Pulmonary artery endothelial cell (primary cell): ENCODE measurements at regions not wholly inside any gene's neighbourhood (a gene's known extent, or its start where the extent isn't known, plus 50 kb on each side); places are given as distances from the start of the nearest gene placed in this dataset.

Experiments
- DNase-seq: peaks from one replicate; pipeline ENCODE4 v3.0.0-alpha.2; 2011; ENCODE audit warnings: low read depth, low spot score

DNA sequence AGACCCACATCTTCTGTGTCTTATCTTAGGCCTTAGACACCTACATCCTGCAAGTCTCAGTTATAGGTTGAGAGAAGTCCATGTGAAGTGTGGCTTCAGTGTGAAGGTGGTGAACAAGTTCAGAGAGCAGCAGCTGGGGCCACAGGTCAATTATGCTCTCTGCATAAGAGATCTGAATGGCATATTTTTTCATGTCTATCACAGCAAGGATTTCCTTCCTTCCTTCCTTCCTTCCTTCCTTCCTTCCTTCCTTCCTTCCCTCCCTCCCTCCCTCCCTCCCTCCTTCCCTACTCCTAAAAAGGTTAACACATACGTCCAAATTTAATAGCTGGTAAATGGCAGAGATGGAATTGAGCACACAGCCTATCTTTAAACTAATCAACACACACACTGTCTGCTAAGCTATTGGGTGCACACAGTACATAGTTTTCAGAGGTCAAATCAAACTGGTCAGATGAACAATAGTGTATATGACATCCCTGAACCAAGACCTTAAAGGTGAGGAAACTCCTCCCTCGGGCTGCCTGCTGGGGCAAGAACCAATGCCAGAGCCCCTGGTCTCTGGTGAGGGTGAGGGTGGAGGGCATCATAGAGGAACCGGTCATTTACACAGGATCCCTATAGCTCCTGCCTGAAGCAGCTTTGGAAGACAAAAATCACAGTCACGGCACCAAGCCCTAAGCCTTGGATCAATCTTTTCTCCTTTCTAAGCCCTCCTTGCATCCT, 240.9 kb downstream of the ICOS start:
- DNase-seq, result no peak

DNA sequence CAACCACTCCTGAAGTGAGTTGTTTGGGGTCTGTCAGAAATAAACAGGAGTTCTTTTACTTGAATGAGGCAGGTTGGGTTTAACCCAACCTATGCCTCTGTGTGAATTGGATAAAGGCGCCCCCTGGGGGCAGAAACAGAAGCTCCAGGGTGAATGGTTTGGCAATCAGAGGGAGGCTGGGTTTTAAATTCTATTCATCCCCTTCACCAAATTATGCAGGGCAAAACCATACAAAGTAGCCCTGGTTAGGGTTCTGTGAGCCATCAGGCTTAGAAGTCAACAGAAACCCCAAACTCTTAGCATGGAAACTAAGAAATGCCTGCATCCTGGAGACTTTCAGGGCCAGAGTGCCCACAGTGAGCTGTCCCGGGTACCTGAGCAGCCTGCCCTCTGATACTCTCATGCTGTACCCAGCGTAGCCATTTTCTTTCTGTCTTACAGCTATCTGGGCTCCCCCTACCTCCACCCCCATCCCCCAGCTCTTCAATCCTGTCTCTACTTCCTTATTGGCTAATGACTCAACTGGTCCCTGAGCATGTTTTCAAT, 241.5 kb downstream of the ICOS start:
- DNase-seq, result no peak

GRCh38 chr2:204180649-204181048, 244.1 kb downstream of the ICOS start:
- no peak for DNase-seq

DNA sequence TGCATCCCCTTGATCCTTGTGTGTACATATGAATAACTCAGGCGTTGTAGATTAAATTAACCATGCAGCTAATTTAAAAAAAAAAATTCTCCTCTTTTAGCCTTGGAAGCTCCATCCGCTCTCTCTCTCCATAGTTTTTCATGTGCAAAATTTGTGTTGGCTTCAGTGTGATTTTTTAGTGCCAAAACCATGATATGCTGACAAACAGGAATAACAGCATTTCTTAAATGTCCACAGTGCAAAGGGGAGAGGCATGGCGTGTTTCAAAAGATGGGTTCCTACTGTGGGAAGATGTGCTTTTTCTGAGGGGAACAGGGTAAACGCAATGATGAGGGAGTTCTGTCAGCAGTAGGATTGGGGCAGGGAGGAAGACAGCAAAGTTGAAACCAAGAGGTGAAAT, 247.0 kb downstream of the ICOS start:
- no peak for DNase-seq

DNA sequence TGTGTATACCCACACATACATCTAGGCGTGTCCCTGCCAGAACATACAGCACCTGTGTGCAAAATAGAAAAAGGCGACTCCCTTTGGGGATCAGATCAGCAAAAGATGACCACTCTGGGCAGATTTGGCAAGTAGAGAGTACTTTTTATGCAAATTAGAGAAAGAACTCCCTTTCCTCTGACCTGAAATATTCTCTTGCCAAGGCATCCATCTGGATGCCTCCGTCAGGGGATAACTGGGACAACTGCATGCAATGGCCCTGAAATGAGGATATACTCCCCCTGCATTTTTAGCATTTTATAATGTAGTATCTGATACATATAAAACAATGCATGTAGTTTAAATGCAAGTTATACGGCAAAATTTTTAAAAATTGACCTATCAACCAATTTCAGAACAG, 247.7 kb downstream of the ICOS start:
- DNase-seq, result no peak

DNA sequence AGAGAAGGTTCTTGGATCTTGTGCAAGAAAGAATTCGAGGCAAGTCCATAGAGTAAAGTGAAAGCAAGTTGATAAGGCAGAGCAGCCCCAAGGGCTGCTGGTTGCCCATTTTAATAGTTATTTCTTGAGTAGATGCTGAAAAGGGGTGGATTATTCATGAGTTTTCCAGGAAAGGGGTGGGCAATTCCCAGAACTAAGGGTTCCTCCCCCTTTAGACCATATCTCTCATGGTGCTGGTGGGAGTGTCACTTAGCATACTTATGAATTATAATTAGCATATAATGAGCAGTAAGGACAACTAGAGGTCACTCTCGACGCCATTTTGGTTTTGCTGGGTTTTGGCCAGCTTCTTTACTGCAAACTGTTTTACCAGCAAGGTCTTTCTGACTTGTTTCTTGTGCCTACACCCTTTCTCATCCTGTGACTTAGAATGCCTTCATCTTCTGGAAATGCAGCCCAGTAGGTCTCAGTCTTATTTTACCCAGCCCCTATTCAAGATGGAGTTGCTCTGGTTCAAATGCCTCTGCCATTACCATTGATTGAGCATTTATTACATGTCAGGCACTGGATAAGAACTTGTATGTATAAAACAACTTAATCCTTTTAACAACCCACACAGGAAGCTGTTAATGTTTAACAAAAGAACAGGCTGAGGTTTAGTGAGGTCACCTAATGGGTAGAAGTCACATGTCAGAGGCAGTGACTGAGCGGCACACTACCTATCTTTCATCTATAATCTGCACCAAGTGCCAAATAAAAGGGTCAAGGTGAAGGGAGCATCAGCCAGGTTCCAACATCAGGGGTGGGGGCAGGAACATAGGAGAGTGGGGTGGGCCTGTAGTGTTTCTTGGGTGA, 250.9 kb downstream of the ICOS start:
- DNase-seq, result no peak

DNA sequence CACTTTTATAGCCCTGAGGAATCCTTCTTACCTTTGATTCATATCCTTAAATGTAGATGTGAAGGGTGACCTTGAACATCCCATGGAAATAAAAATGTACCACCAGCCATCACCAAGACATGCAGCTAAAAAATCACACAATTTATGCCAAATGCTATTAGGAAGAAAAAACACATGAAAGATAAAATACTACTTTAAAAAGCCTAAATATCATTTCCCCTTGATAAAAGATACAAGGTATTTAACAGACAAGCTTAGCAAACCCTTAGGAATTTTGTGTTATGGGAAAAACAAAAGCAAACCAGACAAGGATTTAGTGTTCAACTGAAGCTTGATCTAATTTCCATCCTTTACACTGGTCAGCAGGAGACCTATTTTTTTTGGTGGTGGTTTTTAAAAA, 255.0 kb downstream of the ICOS start:
- DNase-seq, result no peak

GRCh38 chr2:204195498-204195897, 258.9 kb downstream of the ICOS start:
- DNase-seq, result no peak

DNA sequence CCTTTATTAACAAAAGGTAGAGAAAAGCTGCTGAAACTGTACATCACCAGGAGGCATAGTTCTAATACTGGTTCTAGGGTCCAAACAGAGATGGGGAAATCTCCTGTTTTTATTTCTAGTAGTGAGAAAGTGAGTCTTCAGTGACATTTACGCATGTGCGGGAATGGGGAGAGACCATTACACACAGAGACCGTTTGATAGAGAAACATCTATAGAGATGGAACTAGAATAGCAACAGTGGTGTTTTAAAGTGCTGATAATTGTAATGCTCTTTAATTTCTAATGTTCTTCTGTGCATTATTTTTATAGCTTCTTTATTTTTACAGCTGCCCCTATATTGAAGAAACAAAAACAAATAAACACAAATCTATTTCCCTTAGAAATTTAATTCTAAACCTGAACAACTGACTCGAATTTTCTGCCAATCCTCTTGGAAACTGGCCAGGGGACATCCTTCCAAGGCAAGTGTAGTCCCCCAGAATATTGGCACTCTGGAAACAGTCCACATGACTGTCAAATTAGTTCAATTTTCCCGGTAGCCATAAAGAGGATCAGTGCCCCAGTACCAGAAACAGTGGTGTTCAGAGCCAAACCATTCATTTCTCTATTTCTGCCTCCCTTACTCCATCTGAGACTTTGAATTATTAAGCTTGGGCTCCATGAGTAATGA, 260.9 kb downstream of the ICOS start:
- DNase-seq, result no peak

- no peak for DNase-seq
These were observed 262.8 kb downstream of the ICOS start for GRCh38 chr2:204199357-204199756.

GRCh38 chr2:204201507-204201906, 264.9 kb downstream of the ICOS start:
- no peak for DNase-seq

DNA sequence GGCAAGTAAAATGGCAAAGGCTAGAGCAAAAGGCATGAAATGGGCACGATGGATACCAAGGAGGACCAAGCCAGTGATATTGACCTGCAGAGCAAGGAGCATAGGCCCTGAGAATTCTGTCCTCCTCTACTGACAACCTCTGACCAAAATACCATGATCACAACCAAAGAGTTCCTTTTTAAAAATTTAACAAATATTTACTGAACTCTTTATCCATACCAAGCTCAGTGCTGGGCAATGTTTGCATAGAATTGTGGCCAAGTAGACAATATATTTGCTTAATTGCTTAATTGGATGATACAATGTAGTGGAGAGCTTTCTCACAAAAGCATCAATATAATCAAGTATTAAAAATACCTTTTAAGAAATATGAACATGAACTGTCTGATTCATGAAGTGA, 265.7 kb downstream of the ICOS start:
- no peak for DNase-seq

DNA sequence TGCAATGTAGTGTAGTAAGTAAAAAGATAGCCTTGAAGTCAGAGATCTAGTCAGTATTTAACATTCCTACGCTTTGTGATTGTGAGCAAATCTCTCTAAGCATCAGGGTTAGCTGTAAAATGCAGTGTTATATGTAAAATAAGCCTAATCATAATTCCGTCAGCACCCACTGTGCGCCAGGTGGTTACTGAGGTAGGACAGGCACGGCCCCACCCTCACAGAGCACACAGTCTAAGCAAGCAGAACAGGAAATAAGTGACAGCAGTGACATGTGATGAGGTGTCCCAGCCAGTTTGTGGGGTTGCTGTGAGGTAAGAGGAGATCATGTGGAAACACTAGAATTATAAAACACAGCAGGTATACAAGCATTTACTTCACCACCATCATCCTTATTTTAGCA, 267.1 kb downstream of the ICOS start:
- no peak for DNase-seq

DNA sequence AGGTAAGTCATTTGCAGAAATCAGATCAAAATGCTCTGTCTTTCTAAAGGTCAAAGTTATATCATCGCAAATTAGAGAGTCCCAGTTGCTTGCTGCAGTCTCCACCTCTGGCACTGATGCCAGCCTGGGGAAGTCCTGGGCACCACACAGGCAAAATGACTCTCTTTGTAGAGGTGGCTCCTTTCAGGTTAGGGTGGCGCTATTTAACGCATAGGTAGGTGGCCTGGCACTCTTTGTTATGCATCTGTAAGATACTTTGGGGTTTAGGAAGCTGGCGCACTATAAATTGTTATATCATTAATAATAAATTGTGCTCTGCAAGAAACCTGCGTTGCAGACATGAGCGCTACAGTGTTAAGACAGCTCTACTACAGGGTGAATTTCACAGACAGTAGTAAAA, 268.5 kb downstream of the ICOS start:
- DNase-seq, result no peak

DNA sequence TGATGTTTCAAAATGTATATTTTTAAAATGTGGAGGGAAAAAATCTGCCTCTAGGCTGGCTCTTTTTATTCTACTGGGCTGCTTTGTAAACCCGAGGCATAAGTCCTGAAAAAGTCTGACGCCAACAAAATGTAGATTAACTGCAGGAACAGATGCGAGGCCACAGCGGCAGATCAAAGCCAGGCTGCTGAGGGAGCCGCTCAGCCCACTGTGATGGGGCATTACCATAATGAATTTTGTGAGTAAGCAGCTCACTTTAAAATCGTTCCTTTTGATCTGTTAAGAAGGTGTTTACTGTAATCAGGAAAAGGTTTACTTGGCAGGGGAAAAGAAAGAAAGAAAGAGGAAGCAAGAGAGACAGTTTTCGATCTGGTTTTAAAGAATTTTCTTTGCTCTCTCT, 269.0 kb downstream of the ICOS start:
- DNase-seq, result no peak

- DNase-seq, result no peak
These were observed 271.3 kb downstream of the ICOS start for GRCh38 chr2:204207866-204208265.

DNA sequence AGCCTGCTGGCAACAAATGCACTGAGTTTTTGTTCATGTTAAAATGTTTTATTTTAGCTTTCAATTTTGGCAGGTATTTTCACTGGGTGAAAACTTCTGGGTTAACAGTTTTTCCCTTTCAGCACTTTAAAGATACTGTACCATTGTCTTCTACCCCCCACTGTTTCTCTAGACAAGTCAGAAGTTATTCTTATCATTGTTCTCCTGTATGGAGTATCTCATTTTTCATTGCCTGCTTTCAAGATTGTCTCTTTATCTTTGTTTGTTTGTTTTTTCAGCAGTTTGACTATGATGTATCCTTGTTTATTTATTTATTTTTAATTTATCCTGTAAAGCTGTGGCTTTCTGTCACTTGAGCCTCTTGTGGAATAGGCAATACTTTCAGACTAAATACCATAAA, 277.0 kb downstream of the ICOS start:
- DNase-seq, result no peak

- DNase-seq, result no peak
These were observed 281.5 kb downstream of the ICOS start for GRCh38 chr2:204218040-204218439.

- DNase-seq, result no peak
These were observed 282.6 kb downstream of the ICOS start for GRCh38 chr2:204219196-204219595.

DNA sequence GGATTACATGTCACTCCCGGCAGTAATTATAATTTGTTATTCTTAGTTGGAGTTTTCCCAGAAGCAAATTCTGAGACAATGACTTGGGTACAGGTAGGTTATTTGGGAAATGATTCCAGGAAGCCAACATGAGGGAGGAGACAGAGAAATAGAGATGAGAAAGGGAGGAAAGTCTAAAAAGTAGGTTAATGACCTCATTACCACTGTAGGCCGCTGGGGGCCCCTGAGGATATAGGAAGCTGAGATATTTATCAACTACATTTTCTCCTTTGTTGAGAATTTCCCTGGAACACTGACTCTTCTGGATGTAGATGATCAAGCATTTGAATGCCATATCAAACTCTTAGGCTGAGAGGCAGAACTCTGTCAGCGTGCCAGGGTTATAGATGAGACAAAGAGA, 284.3 kb downstream of the ICOS start:
- DNase-seq, result no peak

DNA sequence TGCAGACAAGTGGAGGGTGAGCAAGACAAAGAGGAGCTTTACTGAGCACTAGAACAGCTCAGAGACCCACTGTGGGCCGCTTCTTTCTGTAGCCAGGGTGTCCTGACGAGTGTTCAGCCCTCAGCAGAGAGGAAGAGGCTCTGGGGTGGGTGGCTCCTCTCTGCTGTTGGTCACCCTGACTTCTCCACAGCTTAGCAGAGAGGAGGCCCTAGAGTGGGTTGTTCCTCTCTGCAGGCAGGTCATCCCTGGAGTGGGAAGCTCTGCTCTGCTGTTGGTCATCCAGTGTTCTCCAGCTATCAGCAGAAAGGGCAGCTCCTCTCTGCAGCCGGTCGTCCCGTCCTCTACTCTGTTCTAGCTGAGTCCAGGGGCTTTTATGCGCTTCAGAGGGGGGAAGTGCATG, 286.5 kb downstream of the ICOS start:
- DNase-seq, result no peak

DNA sequence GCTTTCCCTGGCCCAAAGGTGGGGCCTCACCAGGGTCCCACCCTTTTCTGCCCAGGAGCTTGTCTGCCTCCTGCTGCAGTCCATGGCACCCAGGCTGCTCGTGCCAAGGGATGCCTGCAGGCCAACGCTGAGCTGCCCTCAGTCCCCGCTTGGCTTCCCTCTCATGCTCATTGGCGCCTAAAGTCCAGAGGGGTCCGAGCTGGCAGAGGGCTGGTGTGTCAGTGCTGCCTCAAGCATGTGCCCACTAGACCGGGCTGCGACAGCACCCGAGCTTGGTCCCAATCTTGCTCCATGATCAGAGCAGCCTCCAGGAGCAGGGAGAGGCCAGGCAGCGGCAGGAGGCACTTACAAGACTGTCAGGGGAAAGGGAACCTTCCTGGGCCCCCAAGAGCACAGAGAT, 287.0 kb downstream of the ICOS start:
- no peak for DNase-seq
